H1 (cell line): ENCODE measurements at regions not wholly inside any gene's neighbourhood (a gene's known extent, or its start where the extent isn't known, plus 50 kb on each side); places are given as distances from the start of the nearest gene placed in this dataset.

Experiments
- ATF2 ChIP-seq: IDR thresholded peaks from 2 replicates; pipeline ENCODE4 v1.6.1; 2012; ENCODE audit warnings: low read length, inconsistent platforms
- ATF3 ChIP-seq: IDR thresholded peaks from 2 replicates; pipeline ENCODE4 v1.6.1; 2011; ENCODE audit warnings: low read depth, mild to moderate bottlenecking, low read length; ENCODE audit not compliant: insufficient read depth
- KDM1A ChIP-seq: fragments of 200-600, 300-600 bp; sonication (generic); IDR thresholded peaks from 2 replicates; pipeline ENCODE4 v1.7.1; 2016; ENCODE audit warnings: mild to moderate bottlenecking, low read length, borderline replicate concordance
- NRF1 ChIP-seq: IDR thresholded peaks from 2 replicates; pipeline ENCODE4 v1.6.1; 2011; ENCODE audit warnings: mild to moderate bottlenecking, low read depth, low read length, improper control_type of control experiment
- RAD21 ChIP-seq, 2 experiments: IDR thresholded peaks in 1 of 2; conservative IDR thresholded peaks in 1 of 2; 2 replicates each; pipeline ENCODE4 v1.6.1; 2011; ENCODE audit warnings: low read depth in 2 of 2, low read length in 2 of 2, improper control_type of control experiment in 1 of 2, inconsistent platforms in 1 of 2, mild to moderate bottlenecking in 1 of 2, moderate library complexity in 1 of 2
- RNF2 ChIP-seq: fragments of 200-900, 300-1000 bp; sonication (generic); IDR thresholded peaks from 2 replicates; pipeline ENCODE4 v1.7.1; 2016; ENCODE audit warnings: borderline replicate concordance, low read depth, mild to moderate bottlenecking, antibody characterized with exemption, low read length; ENCODE audit not compliant: poor library complexity, severe bottlenecking; ENCODE audit errors: missing control alignments
- YY1 ChIP-seq: IDR thresholded peaks from 2 replicates; pipeline ENCODE4 v1.6.1; 2011; ENCODE audit warnings: low read depth, mild to moderate bottlenecking, low read length
- TF ChIP-seq, protein P1 (sequence below): IDR thresholded peaks from 2 replicates; pipeline ENCODE4 v1.6.1; 2012; ENCODE audit warnings: inconsistent platforms

GRCh38 chrX:26783512-26784225 lies 567.7 kb downstream of the MAGEB5 start (continued):
- TF ChIP-seq ATF2 (no peak), KDM1A (no peak), RNF2 (no peak), ATF3 (no peak), YY1 (no peak), NRF1 (no peak), RAD21 (IDR thresholded peaks at IDR 0.05 in 1 of 2, conservative IDR thresholded peaks at IDR 0.05 in 1 of 2; ENCODE audit: low read depth in 2 of 2, low read length in 2 of 2) (peak; percentile 75 to 77)
- TF ChIP-seq, protein P1, sequence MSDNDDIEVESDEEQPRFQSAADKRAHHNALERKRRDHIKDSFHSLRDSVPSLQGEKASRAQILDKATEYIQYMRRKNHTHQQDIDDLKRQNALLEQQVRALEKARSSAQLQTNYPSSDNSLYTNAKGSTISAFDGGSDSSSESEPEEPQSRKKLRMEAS = peak; percentile 86
